Activated CD4-positive, CD25-positive, alpha-beta regulatory T cell (primary cell): ENCODE measurements at regions not wholly inside any gene's neighbourhood (a gene's known extent, or its start where the extent isn't known, plus 50 kb on each side); places are given as distances from the start of the nearest gene placed in this dataset.

Experiments
- DNase-seq, 4 experiments: peaks; one replicate each; lab custom pipeline; 2025; lab: John Stamatoyannopoulos, UW

GRCh38 chr11:116442238-116442752 is 330.5 kb downstream of the BUD13 start:
- DNase-seq, result no peak

GRCh38 chr11:116439361-116439677 is 333.5 kb downstream of the BUD13 start:
- DNase-seq, result no peak

GRCh38 chr11:116438651-116439360 is 334.0 kb downstream of the BUD13 start:
- DNase-seq, result no peak

GRCh38 chr11:116434986-116435385 is 337.8 kb downstream of the BUD13 start:
- DNase-seq, result no peak

- DNase-seq, result no peak
Measured at GRCh38 chr11:116432301-116432700, 340.5 kb downstream of the BUD13 start.

- DNase-seq, result no peak
Measured at GRCh38 chr11:116431842-116432241, 340.9 kb downstream of the BUD13 start.

- DNase-seq, result no peak
Measured at GRCh38 chr11:116428638-116428975, 344.2 kb downstream of the BUD13 start.

GRCh38 chr11:116427903-116428637 is 344.7 kb downstream of the BUD13 start:
- DNase-seq, result no peak

GRCh38 chr11:116427337-116427902 is 345.4 kb downstream of the BUD13 start:
- DNase-seq, result no peak

- DNase-seq, result no peak
Measured at GRCh38 chr11:116426761-116427160, 346.0 kb downstream of the BUD13 start.

- no peak for DNase-seq
Measured at GRCh38 chr11:116424615-116425261, 348.0 kb downstream of the BUD13 start.

- DNase-seq, result no peak
Measured at GRCh38 chr11:116422956-116423600, 349.7 kb downstream of the BUD13 start.

GRCh38 chr11:116422556-116422955 is 350.2 kb downstream of the BUD13 start:
- DNase-seq, result no peak

- DNase-seq, result no peak
Measured at GRCh38 chr11:116421529-116422185, 351.1 kb downstream of the BUD13 start.

- no peak for DNase-seq
Measured at GRCh38 chr11:116420770-116421528, 351.8 kb downstream of the BUD13 start.

GRCh38 chr11:116420030-116420429 is 352.8 kb downstream of the BUD13 start:
- no peak for DNase-seq

- no peak for DNase-seq
Measured at GRCh38 chr11:116418388-116419041, 354.3 kb downstream of the BUD13 start.

- DNase-seq, result no peak
Measured at GRCh38 chr11:116416852-116417251, 355.9 kb downstream of the BUD13 start.

- DNase-seq, result no peak
Measured at GRCh38 chr11:116415095-116415494, 357.7 kb downstream of the BUD13 start.

- no peak for DNase-seq
Measured at GRCh38 chr11:116414357-116414880, 358.4 kb downstream of the BUD13 start.
